ENCODE measurements at regions not wholly inside any gene's neighbourhood (a gene's known extent, or its start where the extent isn't known, plus 50 kb on each side); places are given as distances from the start of the nearest gene placed in this dataset.

DNA sequence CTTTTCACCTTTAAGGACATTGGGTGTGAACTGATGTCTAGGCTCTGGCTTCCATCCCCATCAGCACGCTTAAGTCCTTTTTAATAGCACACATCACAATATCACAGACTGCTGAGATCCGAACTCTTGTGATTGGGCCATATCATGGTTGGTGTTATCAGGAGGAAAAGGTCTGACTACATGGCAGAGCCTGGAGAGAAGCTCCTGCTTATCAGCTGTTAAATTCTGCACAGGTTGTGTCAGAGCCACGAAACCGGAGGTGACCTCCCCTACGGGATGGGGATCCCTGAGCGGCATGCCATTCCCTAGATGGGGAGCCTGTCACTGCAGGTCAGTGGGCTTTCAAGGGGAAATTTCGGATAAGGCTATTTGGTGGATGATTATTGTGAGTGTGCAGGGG lies 182.4 kb downstream of the INHBA start:
- H3K4me3 ChIP-seq (ENCODE audit: low read depth, low read length) = no peak overlapping the region
- TF ChIP-seq, protein P1, sequence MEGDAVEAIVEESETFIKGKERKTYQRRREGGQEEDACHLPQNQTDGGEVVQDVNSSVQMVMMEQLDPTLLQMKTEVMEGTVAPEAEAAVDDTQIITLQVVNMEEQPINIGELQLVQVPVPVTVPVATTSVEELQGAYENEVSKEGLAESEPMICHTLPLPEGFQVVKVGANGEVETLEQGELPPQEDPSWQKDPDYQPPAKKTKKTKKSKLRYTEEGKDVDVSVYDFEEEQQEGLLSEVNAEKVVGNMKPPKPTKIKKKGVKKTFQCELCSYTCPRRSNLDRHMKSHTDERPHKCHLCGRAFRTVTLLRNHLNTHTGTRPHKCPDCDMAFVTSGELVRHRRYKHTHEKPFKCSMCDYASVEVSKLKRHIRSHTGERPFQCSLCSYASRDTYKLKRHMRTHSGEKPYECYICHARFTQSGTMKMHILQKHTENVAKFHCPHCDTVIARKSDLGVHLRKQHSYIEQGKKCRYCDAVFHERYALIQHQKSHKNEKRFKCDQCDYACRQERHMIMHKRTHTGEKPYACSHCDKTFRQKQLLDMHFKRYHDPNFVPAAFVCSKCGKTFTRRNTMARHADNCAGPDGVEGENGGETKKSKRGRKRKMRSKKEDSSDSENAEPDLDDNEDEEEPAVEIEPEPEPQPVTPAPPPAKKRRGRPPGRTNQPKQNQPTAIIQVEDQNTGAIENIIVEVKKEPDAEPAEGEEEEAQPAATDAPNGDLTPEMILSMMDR (IDR thresholded peaks at IDR 0.05; ENCODE audit: low read depth, low read length) = no peak
- TF ChIP-seq, protein P2, sequence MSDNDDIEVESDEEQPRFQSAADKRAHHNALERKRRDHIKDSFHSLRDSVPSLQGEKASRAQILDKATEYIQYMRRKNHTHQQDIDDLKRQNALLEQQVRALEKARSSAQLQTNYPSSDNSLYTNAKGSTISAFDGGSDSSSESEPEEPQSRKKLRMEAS (IDR thresholded peaks at IDR 0.05; ENCODE audit: low read depth, low read length) = no peak
- DNase-seq (ENCODE audit: low read depth) = no peak

DNA sequence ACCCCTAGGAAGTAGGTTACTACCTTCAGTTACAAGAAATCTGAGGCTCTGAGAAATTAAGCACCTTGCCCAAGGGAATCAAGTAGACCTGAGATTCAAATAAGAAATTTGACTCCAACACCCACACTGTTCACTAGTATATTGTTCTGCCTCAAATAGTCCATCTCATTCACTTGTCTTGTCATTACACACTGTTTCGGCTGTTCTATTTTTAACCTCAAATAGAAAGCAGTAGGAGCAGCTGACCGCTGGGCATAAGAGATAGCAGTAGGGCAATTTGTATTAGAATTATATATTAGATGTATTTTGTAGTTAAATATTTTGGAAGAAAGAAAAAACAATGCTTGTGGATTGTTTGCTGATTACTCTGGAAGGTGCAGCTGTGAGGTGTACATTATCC lies 185.1 kb downstream of the INHBA start:
- TF ChIP-seq MYC (IDR thresholded peaks at IDR 0.05; ENCODE audit: low read depth, low read length) (no peak), POLR2A (IDR thresholded peaks at IDR 0.05; ENCODE audit: extremely low read depth, insufficient read length) (no peak)
- TF ChIP-seq, protein P2 (IDR thresholded peaks at IDR 0.05; ENCODE audit: low read depth, low read length) = no peak
- TF ChIP-seq, protein P1 (IDR thresholded peaks at IDR 0.05; ENCODE audit: low read depth, low read length) = no peak
- H3K4me3 ChIP-seq (ENCODE audit: low read depth, low read length) = no peak overlapping the region
- DNase-seq (ENCODE audit: low read depth) = no peak

DNA sequence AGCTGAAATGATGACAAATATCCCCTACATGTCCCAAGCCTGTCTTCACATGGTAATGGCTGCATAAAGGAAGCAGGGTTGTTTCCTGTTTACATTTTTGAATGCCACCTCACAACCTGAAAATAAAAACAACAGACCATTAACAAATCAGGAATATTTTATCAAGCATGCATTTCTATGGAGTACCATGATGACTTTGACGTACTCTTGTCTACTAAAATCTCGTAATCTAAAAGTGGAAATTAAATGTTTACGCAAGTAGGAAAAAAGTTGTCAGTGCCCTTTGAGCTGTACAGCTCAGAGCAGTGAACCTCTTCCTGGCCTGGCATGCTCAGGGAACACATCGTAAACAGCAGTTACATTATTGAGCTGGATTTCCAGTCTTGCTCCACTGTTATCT lies 194.1 kb downstream of the INHBA start:
- TF ChIP-seq POLR2A (IDR thresholded peaks at IDR 0.05; ENCODE audit: extremely low read depth, insufficient read length) (no peak), MYC (IDR thresholded peaks at IDR 0.05; ENCODE audit: low read depth, low read length) (no peak)
- TF ChIP-seq, protein P2 (IDR thresholded peaks at IDR 0.05; ENCODE audit: low read depth, low read length) = no peak
- TF ChIP-seq, protein P1 (IDR thresholded peaks at IDR 0.05; ENCODE audit: low read depth, low read length) = no peak
- H3K4me3 ChIP-seq (ENCODE audit: low read depth, low read length) = no peak overlapping the region
- no peak for DNase-seq (ENCODE audit: low read depth)

DNA sequence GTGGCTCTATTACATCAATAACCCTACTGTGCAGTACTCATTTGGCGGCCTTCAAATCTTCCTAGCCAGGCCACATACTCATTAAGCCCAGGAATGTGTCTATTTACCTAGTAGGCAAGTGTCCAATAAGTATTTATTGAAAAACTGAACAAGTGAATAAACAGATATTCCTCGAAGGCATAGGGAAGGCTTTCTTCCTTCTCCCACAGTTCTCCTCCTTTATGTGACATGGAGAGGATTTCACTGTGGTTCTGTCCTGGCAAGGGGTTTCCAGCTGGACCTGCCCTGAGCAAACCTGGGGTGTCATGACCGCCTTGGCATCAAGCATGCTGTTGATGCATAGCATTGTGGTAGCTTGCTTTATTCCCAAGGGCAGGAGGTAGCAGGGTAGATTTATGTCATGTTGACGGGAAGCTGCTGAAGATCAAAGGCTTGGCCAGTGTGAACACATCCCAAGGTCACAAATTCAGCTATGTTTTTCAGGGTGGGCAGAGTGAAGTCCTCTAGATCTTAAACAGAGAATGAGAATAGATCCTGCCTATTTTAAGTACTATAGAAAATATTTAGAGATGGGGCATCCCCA lies 195.1 kb downstream of the INHBA start:
- no peak overlapping the region for H3K4me3 ChIP-seq (ENCODE audit: low read depth, low read length)
- DNase-seq (ENCODE audit: low read depth) = no peak
- TF ChIP-seq, protein P2 (IDR thresholded peaks at IDR 0.05; ENCODE audit: low read depth, low read length) = no peak
- TF ChIP-seq, protein P1 (IDR thresholded peaks at IDR 0.05; ENCODE audit: low read depth, low read length) = no peak
- TF ChIP-seq MYC (IDR thresholded peaks at IDR 0.05; ENCODE audit: low read depth, low read length) = no peak

DNA sequence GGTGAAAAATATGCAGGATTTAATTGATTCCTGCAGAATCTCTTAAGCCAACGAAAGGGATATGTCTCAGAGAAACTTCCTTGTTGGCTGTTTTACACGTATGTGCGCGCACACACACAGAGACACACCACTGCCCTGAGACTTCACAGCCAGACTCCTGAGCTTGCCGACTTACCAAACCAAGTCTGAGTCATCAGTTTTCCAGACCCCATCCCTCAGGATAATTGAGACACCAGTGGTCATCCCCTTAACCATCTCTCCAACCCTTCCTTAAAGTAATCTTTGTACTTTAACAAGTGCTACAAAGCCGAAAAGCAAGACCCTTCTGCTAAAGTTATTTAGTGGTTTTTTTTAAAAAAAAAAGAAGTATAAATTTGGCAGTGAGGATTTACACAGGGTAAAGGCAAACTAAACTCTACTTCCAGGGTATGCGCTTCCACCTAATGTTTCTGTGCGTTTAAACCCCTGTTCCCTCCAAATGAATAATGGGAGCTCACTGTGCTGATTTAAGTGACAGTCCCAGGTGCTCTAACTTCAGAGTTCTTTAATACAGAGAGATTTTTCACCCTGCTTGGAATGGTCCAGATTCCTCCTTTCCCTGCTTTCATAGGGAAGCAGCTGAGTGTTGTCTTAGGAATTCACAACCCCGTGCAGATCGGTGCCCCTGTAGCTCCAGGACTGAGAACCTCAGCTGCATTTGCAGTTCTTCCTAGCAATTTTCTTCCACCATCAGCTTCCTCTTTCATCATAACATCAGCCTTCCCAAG lies 198.5 kb downstream of the INHBA start:
- TF ChIP-seq MYC (IDR thresholded peaks at IDR 0.05; ENCODE audit: low read depth, low read length) = no peak
- no peak for TF ChIP-seq POLR2A (IDR thresholded peaks at IDR 0.05; ENCODE audit: extremely low read depth, insufficient read length)
- TF ChIP-seq, protein P2 (IDR thresholded peaks at IDR 0.05; ENCODE audit: low read depth, low read length) = no peak
- TF ChIP-seq, protein P1 (IDR thresholded peaks at IDR 0.05; ENCODE audit: low read depth, low read length) = no peak

More for the DNA sequence above, 198.5 kb downstream of the INHBA start:
- DNase-seq (ENCODE audit: low read depth) = no peak
- H3K4me3 ChIP-seq (ENCODE audit: low read depth, low read length) = no peak overlapping the region
